HG02642 (cell line): ENCODE measurements at regions not wholly inside any gene's neighbourhood (a gene's known extent, or its start where the extent isn't known, plus 50 kb on each side); places are given as distances from the start of the nearest gene placed in this dataset.

Experiments used
- ATAC-seq: cut with Tn5 transposase; IDR thresholded peaks from one replicate; pipeline ENCODE4 v1.9.1; 2021; ENCODE audit warnings: mild to moderate bottlenecking; ENCODE audit not compliant: unreplicated experiment, poor library complexity

DNA sequence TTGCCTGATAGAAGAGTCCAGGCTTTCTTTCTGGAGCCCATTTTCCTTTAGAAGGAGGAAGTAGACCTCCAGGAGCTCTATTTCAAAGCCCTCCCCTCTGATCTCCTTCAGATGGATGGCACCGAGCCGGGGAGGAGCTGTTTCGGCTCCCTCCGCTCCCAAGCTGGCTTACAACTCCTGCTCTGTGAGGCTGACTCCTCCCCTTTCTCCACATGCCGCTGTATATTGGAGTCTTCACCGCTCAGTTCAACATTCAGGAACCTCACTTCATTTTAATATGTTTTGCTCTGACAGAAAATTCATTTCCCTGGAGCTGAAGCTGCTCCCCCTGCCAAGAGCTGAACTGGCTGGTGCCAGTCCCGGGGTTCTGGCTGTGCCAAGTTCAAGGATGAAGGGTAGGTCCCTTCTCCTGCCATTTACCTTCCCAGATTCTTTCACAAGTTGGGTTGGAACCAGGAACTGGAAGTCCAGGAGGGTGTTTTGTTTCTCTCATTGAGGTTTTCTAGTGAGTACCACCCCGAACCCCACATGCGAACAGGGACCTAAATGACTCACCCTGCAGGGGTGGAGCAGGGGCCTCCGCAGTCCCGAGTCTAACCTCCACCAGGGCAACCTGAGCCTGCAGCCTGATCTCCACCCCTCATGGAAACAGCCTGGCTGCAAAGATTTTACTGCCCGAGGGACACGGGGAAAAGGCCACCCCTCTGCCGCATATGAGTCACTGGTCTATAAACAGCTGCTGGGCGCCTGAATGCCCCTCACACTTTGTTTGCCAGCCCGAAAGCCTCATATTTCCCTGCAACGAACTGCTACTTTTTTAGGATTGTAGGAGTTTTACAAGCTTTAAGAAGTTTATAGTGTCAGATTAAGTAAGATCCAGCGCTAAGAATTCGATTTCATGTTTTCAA is 68.6 kb upstream of the FOXA2 start:
- no peak for ATAC-seq

DNA sequence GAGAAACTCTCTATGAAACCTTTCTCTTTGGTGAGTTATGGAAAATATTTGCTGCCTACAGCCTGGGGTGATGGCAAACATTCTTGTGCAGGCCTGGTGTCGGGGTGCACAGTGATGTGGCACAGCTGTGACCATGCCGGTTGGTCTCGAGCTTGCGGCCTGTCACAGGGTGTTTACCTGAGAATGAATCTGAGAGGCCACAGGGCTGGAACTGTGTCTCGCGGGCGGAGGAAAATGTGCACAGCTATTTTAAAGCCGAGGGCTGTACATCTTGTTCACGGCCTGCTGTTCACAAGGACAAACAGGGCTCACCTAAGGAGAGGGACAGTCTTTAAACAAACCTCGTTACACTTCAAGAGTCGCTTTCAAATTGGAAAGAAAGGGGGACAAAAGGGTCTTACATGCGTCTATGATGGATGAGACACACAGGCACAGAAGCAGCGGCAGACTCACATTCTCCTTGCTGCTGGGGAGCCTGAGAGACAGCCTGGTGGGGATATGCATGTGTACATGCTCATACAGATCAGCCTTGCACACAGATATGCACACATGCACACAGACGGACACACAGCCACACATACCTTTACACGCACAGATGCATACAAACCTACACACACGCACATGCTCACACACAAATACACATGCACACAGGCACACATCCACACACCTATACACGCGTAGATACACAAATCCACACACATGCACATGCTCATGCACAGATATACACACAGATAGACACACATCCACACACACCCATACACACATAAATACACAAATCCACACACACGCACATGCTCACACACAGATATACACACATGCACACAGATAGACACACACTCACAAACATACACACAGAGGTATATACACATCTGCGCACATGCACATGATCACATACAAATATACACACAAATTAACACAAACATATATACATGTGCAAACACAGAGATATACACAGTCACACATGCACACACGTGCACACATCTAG is 69.6 kb upstream of the FOXA2 start:
- ATAC-seq: no peak

DNA sequence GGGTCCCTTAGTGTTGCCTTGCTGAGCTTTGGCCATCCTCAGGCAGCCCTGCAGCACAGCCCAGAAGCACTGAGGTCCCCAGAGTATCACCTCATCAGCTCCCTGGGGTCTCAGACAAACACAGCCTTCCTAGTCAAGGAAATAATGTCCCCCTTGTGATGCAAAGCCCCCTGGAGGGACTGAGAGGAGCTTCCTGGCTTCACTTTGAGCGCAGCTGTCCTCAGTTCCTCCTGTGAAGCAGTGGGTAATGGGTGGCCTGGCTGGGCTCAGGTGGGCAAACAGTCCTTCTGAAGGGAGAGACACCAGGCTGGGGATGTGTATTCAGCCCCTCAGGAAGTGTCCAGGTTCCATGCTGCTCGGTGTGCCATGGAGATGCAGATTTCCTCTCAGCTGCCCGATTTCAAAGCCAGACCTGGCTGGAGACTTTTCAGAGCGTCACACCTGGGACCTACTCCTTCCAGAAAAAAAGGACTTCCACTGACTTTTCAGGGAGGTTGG is 79.2 kb upstream of the FOXA2 start:
- ATAC-seq: no peak

DNA sequence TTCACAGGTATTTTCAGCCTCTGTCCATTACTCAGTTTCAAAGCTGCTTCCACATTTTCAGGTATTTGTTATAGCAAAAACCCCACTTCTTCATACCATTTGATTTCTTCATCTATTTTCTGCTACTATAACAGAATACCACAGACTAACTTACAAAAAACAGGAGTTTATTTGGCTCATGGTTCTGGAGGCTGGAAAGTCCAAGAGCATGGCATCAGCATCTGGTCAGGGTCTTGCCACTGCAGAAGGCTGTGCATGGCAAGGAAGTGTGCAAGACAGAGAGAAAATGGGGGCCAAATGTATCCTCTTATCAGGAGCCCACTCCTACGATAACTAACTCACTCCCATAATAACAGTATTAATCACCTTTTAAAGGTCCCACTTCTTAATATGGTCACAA is 82.8 kb upstream of the FOXA2 start:
- ATAC-seq: no peak

DNA sequence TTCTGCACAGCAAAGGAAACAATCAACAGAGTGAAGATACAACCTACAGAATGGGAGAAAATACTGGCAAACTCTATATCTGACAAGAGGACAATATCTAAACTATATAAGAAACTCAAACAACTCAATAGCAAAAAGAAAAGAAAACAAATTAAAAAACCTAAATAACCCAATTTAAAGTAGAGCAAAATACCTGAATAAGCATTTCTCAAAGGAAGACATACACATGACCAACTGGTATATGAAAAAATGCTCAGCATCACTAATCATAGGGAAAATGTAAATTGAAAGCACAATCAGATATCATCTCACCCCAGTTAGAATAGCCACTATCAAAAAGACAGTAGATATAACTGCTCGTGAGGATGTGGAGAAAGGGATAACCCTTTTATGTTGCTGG is 87.8 kb upstream of the FOXA2 start:
- ATAC-seq: no peak

DNA sequence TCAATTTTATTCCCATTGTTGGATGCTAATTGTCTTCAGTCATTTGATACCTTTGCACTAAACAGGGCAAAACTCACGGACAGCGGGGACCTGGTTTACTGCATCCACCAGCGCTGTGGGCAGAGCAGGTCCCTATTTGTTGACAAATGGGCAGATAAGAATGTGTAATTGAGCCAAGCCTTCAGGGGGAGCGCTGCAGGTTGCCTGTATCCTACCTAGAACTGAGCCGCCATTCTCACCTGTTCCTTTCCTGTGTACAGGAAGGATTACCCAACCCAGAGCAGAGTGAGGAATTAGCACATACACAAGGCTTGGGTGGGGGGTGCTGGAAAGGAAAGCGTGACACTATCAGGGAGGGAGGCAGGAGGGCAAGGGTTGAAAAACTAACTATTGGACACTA is 89.1 kb upstream of the FOXA2 start:
- no peak for ATAC-seq

DNA sequence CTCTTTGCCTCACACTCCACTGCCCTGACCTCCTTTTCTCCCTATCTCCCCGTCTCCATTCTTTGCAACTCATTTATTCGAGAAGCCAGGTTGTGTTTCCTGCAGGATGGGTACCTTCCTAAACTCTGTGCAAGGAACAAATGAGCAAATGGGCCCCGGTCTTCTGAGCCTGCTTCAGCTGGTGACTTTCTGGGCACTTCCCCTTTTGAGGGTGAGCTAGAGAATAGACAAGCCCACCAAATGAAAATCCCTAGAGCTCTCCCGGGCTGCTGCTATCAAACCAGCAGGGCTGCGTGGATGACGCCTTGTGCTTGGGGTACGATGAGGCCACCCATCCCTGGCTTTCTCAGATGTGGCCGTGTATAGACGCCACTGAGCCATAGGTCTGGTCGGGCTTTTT is 91.0 kb upstream of the FOXA2 start:
- no peak for ATAC-seq

DNA sequence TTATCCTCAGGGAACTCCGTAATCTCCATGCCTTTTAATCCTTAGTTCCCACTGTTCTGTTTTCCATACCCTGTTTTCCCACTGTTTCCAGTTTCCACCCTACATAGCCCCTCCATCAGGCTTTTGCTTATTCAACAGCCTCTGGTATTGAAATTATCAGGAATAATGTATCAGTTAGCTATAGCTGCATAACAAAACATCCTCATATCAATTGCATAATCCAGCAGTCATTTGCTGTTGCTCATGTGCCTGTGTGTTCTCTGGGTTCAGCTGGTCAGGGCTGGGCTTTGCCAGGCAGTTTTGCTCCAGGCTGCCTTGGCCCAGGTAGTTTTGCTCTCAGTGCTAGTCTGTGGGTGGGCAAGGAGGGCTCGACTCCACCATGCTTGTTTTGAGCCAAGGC is 94.3 kb upstream of the FOXA2 start:
- no peak for ATAC-seq

DNA sequence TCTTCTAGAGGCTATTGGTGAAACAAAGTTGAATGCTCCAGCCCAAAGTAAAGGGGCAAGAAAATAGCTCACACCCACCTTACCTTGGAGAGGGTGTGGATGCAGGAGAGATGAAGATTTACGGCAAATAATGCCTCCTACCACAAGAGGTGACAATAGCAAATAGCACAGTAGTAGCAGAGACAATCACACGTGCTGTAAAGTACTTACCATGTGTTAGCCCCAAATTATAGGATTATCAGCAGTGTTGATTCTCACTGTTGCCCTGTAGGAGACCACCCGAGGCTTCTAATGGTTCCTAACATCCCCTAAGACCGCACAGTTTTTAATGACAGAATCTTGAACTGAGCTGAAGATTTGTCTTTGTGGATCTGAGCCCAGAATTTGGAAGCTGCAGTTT is 94.8 kb upstream of the FOXA2 start:
- ATAC-seq: no peak

DNA sequence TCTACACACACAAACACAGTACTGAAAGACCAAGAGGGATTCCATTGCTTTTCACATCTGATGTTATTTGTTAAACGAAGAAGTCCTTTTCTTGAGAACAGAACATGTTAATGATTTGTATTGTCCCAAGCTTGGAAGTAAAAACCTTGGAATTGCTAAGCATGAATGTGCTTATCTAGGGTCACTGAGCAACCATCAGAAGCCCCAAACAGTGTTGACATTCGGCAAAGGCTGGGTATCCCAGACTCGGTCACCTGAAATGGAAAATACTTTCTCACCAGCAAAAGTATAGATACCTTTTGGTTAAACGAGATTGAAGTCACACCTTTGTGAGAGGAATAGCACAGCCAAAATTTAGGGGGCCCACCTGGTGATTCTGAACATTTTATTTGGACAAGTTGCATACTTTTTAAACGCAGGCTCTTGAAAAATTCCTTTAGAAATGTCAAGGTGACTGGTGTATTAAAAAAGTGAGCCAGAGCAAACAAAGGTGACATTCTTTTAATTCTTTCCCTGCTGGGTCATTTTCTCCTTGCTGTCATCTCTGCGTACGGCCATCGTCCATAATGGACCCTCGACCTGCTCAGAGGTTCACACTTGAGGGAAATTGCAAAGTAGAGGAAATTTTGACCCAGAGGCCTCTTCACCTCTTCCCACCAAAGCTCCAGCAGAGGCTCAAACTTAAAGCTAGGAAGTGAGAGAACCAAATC is 95.8 kb upstream of the FOXA2 start:
- ATAC-seq: no peak

DNA sequence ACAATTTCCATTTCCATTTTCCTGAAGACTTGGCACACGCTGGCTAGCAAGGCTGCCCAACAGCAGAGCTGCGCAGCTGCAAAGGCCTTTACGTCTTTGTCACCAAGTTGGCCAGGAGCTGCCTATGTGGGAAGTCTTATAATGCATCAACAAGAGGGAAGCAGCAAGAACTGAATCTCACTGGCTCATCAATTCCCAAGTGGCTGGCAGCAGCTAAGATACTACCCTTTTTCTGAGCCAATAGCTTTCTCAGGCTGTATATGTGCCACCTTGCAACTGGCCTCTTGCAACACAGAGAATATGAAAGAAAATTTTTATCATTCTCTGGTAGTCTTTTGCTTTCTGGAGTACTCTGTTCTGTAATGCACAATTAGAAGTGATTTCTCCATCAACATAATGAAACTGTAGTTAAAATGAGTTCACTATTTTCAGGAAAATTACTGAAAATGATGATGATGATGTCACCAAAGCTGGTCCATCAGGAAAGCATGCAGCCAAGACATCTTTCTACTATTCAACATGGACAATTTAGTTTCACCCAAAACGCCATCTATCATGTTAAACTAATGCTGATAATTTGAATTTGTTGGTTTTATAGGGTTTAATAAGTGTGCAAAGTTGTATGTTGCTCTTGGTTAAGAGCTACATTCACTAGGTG is 97.3 kb upstream of the FOXA2 start:
- ATAC-seq: no peak

DNA sequence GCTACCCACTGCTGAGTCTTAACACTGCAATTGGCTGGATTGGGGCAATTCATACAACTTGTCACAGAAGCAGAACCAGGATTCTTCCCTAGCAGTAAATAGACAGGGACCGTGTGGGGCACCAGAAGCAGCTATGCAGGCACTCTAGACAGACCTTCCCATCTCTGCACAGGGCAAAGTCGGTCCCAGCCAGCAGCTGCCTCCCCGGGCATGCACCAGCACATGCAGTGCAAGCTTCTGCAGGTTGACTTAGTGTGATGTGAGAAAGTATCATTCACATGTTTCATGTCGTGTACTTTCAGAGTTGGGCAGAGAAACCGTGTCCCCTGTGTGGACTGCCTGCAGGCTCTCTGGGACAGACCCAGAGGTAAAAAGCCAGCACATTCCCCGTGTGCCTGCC is 98.0 kb upstream of the FOXA2 start:
- ATAC-seq: no peak

DNA sequence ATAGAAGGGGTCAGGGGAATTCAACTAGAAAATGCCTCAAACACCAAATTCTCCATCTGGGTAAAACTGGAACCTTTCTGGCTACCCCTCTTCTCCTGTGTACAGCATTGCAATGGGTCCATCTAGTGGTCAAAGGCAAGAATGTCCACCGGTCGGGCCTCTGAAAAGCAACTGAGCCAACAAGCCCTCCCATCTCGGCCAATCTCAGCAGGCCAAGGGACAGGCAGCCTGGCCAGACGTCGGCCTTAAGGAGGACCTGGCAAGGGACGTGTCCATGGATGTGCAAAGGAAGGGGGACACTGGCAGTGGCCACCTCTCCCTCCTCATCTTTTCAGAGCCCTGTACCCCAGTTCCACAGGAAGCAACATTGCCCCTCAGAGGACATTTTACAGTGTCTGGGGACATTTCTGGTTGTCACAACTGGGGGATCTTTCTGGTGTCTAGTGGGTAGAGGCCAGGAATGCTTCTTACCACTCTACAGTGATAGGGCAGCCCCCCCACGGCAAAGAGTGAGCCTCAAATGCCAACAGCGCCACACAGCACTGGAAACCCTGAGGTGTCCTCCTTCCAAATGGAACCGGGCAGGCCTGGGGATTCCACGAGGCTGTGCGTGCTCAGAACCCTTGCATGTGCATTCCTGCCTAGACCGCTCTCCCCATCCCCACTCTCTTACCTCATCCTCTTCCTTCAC is 99.8 kb upstream of the FOXA2 start:
- peak; percentile 91 for ATAC-seq

DNA sequence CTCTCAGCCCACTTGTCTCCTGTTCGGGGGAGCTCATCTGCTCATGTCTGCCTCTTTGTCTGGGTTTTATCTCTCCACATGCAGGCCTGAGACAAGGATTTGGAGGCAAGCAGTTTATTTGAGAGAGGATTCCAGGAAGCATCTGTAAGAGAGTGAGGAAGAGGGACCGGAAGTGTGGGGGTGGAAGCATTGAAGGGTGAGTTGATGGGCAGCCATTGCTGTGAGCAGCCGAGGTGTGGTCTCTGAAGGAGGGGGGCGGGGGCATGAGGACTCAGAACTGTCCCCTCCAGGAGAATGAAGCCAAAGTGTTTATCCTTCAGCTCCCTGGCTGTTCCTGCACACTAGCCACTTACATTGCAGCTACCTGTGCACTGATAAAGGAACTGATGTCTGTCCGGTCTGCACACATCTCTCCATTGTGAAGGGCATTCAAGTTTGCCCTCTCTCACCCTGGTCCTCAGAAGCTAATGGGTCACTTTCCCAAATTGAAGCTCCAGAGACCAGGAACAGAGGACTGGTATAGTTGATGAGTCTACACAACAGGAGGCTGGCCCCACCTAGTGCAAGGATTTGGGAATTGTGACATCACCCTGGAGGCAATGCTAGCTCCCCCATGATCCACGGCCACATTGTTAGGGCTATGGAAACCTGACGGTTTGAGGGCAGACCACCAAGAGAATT is 100.5 kb upstream of the FOXA2 start:
- no peak for ATAC-seq

DNA sequence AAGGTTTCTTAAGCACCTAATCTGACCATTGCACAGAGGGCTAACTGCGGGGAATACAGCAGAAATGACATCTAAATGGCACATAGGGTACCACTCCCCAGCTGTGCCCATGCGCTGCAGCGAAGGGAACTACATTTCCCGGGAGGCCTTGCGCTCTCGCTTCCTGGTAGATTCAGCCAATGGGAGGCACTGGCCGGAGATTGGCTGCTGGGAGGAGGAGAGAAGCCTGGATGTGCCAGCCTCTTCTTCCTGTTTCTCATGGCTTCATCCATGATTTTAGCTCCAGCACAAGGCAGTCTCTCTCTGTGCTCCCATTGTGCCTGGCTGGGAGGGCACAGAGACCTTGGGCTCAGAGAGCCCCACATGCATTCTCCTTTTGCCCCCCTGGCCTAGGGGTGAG is 101.7 kb upstream of the FOXA2 start:
- ATAC-seq: no peak

DNA sequence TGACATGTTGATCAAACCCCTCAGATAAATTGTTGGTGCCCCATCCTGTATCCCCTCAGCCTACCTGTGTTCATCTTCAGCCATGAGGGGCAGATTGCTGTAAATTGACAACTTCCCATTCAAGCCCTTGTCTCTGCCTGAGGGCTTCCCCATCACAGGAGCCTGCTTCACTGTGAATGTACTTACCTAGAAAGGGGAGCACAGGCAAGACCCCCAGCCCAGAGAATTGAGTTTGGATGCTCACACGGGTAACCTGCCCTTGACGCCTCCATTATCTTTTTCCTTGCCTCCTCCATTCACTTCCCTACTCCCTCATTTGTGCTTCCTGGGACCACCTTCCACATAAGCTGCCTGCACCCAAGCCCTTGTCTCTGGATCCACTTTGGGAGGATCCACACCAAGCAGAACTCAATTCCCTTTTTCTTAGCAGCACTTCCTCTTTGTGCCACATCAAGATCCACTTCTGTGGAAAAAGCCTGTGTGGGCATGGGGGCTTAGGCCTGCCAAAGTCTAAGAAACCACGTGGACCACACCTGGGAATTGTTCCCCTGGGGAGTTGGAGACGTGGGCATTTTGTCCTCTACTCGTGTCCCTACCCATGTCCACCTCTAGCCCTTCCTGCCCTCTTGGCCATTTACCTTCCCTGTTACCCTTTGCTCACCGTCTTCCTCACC is 103.4 kb upstream of the FOXA2 start:
- no peak for ATAC-seq

DNA sequence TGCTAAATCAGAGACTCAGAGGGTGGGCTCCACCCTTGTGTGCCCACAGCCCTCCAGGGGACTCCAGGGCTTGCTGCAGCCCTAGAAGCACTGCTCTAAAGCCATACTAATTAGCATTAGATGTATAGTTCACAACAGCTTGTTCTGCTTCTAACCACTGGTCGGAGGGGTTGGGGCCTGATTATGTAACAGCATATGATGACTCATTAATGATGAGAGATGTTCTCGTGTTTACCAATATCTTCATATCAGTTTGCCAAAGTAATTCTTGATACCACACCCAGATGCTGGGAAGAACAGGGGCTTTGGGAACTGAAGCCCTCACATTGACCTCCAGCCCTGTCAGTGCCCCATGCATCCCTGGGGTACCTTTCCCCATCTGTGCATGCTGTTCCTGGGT is 104.1 kb upstream of the FOXA2 start:
- ATAC-seq: no peak

DNA sequence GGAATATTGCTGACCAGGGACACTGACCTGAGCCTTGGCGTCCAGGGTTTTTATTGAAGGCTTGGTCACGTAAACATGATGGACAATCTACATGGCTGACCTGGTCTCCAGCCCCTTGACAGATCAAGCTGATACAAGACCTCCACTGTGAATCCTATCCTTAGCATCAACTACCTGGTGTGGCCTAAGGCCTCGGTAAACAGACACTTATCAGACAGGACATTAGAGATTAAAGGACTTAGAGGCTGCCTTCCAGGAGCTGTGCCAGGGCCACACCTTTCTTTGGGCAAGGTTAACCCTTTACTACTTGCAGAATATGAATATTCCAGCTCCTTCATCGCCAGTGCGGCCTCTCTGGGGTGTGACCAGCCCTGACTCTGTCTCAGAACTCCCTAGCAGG is 104.9 kb upstream of the FOXA2 start:
- no peak for ATAC-seq
